Thyroid gland (tissue), 4 donors: ENCODE measurements at regions not wholly inside any gene's neighbourhood (a gene's known extent, or its start where the extent isn't known, plus 50 kb on each side); places are given as distances from the start of the nearest gene placed in this dataset.

Experiments used
- DNase-seq, 2 donors: peaks; one replicate each; pipeline ENCODE4 v3.0.0-alpha.2; 2019
- H3K27ac ChIP-seq, 3 donors: fragments of 200-600 bp; sonication (generic); 1 replicate in 2 of 3; 2 replicates in 1 of 3; pipeline ENCODE4 v1.5.1; 2016 to 2019; ENCODE audit warnings: mild to moderate bottlenecking in 1 of 3, moderate library complexity in 1 of 3
- H3K27me3 ChIP-seq: fragments of 200-600 bp; sonication (generic); one replicate; pipeline ENCODE4 v1.5.1; 2019
- H3K36me3 ChIP-seq, 2 donors: fragments of 200-600 bp; sonication (generic); one replicate each; pipeline ENCODE4 v1.5.1; 2016 to 2019
- H3K4me1 ChIP-seq, 2 donors: fragments of 200-600 bp; sonication (generic); one replicate each; pipeline ENCODE4 v1.5.1; 2017 to 2019
- H3K4me3 ChIP-seq, 3 donors: fragments of 200-600 bp; sonication (generic); replicated peaks in 1 of 3; 1 replicate in 2 of 3; 2 replicates in 1 of 3; pipeline ENCODE4 v1.5.1; 2016; ENCODE audit warnings: mild to moderate bottlenecking in 1 of 3
- H3K9me3 ChIP-seq: fragments of 200-600 bp; sonication (generic); one replicate; pipeline ENCODE4 v1.5.1; 2017
- POLR2A ChIP-seq, 2 donors: fragments of 450-650 bp; IDR thresholded peaks; one replicate each; pipeline ENCODE4 v1.6.1; 2017; ENCODE audit warnings: antibody characterized with exemption in 2 of 2, mild to moderate bottlenecking in 2 of 2, moderate library complexity in 1 of 2
- WGBS, 2 donors: methylation state at CpG; one replicate each; pipeline ENCODE4 v1.1.5; 2017; 5-methylcytosine and 5-hydroxymethylcytosine counted together
- intact Hi-C: fragments of 100-400 bp; cut with DNase I; formaldehyde crosslinking; loops from one replicate; pipeline ENCODE4 v1.15.1; 2023
- TF ChIP-seq, protein P1 (sequence below), 6 experiments: fragments of 200-600 bp in 3 of 6; fragments of 450-650 bp in 3 of 6; sonication (generic) in 3 of 6; IDR thresholded peaks; one replicate each; pipeline ENCODE4 v1.5.1; 2016 to 2019; ENCODE audit warnings: antibody characterized with exemption in 6 of 6, mild to moderate bottlenecking in 2 of 6, inconsistent platforms in 1 of 6, moderate library complexity in 1 of 6

DNA sequence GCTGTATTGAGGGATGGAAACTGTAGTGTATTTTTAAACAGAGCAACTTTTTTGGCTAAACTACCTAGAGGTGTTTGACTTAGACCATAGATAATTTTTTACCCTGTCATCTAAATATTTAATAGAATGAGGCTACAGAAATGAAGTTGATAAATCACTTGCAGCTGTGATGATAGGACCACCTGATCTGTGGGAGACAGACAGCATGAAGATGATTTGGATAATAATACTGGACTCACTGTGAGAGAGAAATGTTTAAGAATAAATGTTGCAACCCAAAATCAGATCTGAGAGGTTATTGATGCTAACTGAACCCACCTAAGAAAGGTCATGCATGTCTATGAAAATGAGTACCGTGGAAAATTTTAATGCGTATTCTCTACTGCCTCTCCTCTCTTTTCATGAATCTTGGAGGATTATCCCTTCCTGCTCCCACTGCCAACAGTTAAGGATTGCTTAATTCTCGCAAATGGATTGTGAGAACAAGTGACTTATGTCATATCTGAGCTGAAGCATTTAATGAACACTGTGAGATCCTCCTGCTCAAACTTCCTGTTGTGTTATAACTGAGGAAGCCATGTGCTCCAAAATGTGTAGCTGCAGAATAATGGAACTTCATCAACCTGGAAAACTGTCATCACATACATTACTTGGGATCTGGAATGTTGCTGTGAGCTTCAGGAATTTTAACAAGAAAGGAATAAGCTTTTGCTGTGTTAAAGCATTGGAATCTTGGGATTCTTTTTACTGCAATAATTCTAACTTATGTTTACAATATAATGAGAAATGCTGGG, 617.9 kb upstream of the CDH18 start:
- Histone ChIP-seq H3K27me3 (no peaks in the 10 kb centered on the region), H3K4me3 (no peak overlapping the region), H3K36me3 (no peaks in the 10 kb centered on the region), H3K4me1 (no peaks in the 10 kb centered on the region), H3K27ac (no peak overlapping the region), H3K9me3 (no peaks in the 10 kb centered on the region)
- WGBS, 2 donors = 86 to 88% methylated on average over 3 of the region's 3 CpGs
- intact Hi-C loops = no loop called here
- DNase-seq = no peak
- no peak for TF ChIP-seq POLR2A (IDR thresholded peaks at IDR 0.05)
- TF ChIP-seq, protein P1, sequence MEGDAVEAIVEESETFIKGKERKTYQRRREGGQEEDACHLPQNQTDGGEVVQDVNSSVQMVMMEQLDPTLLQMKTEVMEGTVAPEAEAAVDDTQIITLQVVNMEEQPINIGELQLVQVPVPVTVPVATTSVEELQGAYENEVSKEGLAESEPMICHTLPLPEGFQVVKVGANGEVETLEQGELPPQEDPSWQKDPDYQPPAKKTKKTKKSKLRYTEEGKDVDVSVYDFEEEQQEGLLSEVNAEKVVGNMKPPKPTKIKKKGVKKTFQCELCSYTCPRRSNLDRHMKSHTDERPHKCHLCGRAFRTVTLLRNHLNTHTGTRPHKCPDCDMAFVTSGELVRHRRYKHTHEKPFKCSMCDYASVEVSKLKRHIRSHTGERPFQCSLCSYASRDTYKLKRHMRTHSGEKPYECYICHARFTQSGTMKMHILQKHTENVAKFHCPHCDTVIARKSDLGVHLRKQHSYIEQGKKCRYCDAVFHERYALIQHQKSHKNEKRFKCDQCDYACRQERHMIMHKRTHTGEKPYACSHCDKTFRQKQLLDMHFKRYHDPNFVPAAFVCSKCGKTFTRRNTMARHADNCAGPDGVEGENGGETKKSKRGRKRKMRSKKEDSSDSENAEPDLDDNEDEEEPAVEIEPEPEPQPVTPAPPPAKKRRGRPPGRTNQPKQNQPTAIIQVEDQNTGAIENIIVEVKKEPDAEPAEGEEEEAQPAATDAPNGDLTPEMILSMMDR (IDR thresholded peaks at IDR 0.05) = no peak

DNA sequence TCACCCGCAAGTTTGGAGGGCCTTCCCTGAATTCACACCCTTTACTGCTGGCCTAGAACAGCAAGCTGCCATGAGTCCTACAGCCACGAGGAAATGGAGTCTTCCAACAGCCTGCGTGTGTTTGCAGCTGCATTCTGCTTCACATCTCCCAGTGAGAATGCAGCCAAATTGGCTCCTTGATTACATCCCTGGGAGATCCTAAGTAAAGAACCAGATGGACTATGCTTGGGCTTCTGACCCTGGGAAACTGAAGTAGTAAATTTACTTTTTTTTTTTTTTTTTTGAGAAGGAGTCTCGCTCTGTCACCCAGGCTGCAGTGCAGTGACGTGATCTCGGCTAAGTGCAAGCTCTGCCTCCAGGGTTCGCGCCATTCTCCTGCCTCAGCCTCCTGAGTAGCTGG, 617.0 kb upstream of the CDH18 start:
- intact Hi-C loops = no loop called here
- no peak for DNase-seq
- Histone ChIP-seq H3K9me3 (no peaks in the 10 kb centered on the region), H3K4me3 (no peak overlapping the region), H3K36me3 (no peaks in the 10 kb centered on the region), H3K4me1 (no peaks in the 10 kb centered on the region), H3K27me3 (no peaks in the 10 kb centered on the region), H3K27ac (no peak overlapping the region)
- TF ChIP-seq POLR2A (IDR thresholded peaks at IDR 0.05) = no peak
- TF ChIP-seq, protein P1 (IDR thresholded peaks at IDR 0.05) = no peak
- WGBS, 2 donors = 85 to 87% methylated on average over 8 of the region's 8 CpGs

DNA sequence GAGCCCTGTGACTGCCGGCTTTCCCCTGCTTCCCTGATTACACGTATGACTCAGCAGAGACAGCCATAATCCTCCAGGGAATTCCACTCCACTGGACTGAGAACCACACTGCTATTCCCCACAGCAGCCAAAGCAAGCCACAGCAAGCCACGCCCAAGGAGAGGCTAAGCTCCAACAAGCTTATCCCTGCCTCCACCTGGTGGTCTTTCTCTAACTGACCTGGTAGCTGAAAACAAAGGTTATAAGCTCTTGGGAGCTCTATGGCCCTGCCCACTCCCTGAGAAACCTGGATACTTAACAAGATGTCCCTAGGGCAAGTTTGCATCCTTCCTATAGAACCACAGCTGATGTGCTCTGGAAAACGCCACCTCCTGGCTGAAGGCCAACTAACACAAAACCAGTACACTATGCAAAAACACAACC, 613.7 kb upstream of the CDH18 start:
- intact Hi-C loops = no loop called here
- WGBS, 2 donors = 77 to 85% methylated on average over 4 of the region's 4 CpGs
- no peak overlapping the region for H3K27ac ChIP-seq
- no peaks in the 10 kb centered on the region for H3K9me3 ChIP-seq
- H3K4me1 ChIP-seq = no peaks in the 10 kb centered on the region
- no peak overlapping the region for H3K4me3 ChIP-seq
- no peak for DNase-seq
- H3K36me3 ChIP-seq = no peaks in the 10 kb centered on the region
- no peaks in the 10 kb centered on the region for H3K27me3 ChIP-seq
- no peak for TF ChIP-seq POLR2A (IDR thresholded peaks at IDR 0.05)
- TF ChIP-seq, protein P1 (IDR thresholded peaks at IDR 0.05) = no peak

DNA sequence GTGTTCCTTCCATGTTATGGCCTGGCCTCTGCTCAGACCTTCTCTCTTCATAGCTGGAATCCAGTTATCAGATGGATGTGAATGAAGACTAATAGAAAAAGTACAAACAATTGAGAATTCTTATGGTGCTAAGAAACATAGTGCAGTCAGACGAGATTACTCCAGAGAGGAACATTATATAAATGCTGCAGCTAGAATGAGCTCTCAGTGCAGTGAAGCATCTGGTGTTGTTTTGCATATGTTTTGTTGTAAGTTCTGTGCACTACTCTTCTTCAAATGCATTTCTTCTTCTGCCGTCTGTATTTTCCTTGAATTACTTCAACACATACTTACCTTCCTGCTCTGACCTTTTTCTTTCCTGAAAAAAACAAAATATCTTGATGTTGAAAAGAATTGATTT, 602.4 kb upstream of the CDH18 start:
- Histone ChIP-seq H3K4me3 (no peak overlapping the region), H3K36me3 (no peaks in the 10 kb centered on the region), H3K27ac (no peak overlapping the region), H3K27me3 (no peaks in the 10 kb centered on the region), H3K4me1 (no peaks in the 10 kb centered on the region), H3K9me3 (no peaks in the 10 kb centered on the region)
- intact Hi-C loops = no loop called here
- TF ChIP-seq, protein P1 (IDR thresholded peaks at IDR 0.05) = no peak
- TF ChIP-seq POLR2A (IDR thresholded peaks at IDR 0.05) = no peak
- no peak for DNase-seq
- WGBS, 2 donors = 61 to 74% methylated on average over 2 of the region's 2 CpGs

DNA sequence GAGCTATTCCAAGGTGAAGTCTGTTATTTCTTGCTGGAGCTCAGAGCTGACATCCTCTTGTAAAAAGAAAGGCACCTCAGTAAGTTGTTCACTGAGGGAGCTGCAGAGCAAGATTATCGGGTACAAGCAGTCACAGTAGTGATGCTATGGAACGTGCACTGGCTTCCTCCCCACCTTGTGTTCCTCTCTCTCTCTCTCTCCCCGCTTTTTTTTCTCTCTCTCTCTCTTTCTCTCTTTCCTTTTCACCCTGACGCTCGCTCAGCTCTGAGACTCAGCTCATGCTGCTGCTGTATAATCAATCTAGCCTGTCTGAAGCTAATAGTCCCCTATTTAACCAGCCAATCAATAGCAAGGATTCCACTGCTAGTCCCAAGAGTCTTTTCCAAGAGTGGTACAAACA, 587.6 kb upstream of the CDH18 start:
- Histone ChIP-seq H3K36me3 (no peaks in the 10 kb centered on the region), H3K4me3 (no peak overlapping the region), H3K4me1 (no peaks in the 10 kb centered on the region), H3K27ac (no peak overlapping the region), H3K27me3 (no peaks in the 10 kb centered on the region), H3K9me3 (no peaks in the 10 kb centered on the region)
- no peak for TF ChIP-seq POLR2A (IDR thresholded peaks at IDR 0.05)
- TF ChIP-seq, protein P1 (IDR thresholded peaks at IDR 0.05) = no peak
- no peak for DNase-seq
- WGBS, 2 donors = 22 to 31% methylated on average over 5 of the region's 5 CpGs
- intact Hi-C loops = no loop called here
